Right renal pelvis (tissue), 4 donors: ENCODE measurements at regions not wholly inside any gene's neighbourhood (a gene's known extent, or its start where the extent isn't known, plus 50 kb on each side); places are given as distances from the start of the nearest gene placed in this dataset.

Source experiments
- DNase-seq, 4 donors: peaks; one replicate each; pipeline ENCODE4 v3.0.0-alpha.2; 2013; ENCODE audit warnings: low read depth in 4 of 4, low spot score in 3 of 4, missing footprints in 1 of 4

- DNase-seq: no peak
Observed at GRCh38 chr1:29789221-29789909, 553.0 kb downstream of the PTPRU start.

DNA sequence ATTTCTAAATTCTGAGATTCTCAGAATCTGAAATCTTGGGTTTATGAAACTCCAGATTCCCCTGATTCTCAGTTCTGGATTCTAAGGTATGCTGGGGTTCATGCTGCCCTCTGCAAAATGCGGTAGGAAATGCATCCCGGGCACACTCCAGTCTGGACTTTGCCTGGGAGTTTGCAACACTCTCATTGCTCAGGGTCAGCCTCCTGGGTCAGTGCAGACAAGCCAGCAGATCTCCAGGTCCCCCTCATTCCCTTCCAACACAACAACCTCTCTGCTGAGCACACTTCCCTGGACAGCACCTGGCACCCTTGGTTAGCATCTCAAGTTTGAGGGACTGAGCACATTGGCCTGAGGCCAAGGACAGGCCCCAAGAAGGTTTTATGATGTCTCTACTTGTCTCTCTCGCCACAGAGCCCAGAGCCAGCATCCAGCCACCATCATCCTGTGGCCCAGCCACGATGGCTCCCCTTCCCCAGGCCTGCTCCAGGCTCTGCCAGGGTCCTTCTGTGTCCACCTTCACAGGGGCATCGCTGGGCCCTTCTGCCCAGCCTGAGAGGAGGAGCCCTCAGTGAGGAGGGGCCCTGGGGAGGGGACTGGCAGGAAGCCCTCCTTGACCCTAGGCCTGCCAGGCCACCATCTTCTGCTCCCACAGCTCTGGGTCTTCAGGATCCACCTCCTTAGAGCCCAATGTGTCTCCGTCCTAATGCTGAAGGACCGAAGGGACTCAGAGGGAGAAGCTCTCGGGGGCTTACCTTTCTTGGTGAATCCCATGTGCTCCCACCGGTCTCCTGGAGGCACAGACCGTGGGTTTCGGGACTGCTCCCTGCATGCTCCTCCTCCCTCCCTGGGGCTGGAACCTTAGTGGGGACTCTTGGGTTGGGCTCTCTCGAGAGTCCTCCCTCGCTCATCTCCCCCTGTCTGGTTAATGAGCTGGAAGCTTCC is 550.7 kb downstream of the PTPRU start:
- DNase-seq: no peak

GRCh38 chr1:29786195-29786594 is 549.9 kb downstream of the PTPRU start:
- DNase-seq: no peak

DNA sequence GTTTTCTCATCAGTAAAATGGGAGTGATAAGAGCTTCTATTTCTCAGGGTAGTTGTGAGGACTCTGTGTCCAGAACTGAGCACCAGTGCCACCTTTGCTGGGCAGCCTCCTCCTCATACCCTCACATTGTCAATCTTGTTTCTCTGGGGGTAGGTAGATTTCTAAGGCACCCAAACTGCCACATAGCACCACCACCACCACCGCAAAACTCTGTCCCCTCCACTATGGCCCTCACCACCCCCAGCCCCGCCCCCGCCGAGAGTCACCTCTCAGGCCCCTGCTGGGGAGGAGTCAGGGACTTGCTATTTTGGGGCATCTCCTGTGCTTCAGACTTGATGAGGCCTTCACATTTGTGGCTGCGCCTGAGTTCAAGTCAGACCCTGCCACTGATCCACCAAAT is 549.2 kb downstream of the PTPRU start:
- DNase-seq: no peak

DNA sequence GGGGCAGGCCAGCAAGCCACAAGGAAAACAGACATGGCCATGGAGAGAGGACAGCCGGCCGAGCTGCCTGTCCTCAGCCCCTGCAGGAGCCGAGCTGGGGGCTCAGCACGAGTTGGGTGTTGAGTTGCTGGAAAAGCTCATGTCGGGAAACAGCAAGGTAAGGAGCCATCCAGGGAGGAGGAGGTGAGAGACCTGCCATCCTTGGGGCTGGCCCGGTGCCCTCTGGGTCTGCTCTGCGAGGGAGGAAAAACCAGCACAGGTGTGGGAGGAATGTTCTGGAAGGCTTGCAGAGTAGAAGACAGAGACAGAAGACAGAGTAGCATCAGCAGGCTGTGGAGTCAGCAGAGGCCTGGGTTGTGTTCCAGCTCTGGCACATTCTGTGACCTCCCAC is 548.8 kb downstream of the PTPRU start:
- DNase-seq: no peak

DNA sequence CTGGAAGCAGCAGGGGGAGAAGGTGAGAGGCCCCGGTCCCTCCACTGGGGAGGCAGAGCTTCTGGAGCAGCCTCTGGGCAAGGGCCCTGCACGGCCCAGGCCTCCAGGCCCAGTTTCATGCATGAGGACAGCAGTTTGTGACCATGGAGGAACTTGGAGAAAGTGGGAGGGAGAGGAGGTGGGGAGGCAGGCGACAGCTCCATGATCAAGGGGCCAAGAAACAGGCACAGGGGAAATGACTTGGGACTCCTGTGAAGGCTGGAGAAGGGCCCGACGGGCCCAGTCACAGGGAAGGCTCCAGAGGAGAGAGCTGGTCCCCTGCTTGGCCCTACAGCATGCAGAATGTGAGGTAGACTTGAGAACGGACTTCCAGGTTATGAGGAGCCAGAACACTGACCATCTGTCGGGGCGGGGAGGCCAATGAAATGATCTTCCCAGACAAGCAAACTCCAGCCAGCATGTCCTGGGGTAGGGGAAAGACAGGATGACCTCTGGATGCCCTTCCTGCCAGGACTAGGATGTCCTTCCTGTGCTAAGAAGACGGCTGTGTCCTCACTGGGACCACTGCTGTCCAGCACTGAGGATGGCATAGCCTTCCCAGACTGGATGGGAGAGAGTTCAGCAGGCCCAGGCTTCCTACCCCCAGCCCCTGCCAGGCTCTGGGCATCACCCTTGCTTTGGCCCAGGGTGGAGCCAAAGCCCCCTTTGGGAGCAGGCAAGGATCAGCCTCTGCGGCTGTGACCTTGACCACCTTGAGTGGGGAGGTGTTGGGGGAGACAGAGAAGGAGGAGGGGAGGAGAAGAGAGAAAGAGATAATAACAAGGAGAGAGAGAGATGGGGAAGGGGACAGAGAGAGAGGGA is 548.2 kb downstream of the PTPRU start:
- no peak for DNase-seq

GRCh38 chr1:29783508-29784275 is 547.4 kb downstream of the PTPRU start:
- DNase-seq: no peak

DNA sequence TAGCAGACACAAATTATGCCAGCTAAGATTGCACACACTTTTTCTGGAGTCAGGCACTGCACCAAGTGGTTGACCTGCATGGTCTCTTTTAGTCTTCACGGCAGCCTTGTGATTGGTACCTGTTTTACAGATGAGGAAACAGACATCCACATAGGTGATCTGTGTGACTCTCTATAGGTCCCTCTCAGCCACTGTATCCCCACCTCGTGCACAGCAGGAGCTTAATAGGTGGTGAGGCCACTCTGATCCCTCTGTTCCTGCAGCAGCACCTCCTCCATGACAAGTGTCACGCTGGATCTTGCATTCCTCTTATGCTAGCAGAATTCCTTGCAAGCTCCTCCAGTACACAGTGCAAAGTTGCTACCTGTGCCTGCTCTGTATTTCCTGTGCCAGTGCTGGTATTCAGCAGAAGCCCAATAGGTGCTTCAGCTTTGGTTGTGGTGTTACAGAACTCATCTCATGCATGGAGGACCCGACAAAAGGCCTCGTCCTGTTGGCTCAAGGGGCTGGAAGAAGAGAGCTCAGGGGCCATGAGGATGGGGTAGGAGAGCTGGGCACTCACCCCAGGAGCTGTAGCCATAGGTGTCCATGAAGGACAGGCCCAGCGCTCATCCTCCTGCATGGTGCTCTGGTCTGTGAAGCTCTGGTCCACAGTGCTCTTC is 546.7 kb downstream of the PTPRU start:
- DNase-seq: no peak

DNA sequence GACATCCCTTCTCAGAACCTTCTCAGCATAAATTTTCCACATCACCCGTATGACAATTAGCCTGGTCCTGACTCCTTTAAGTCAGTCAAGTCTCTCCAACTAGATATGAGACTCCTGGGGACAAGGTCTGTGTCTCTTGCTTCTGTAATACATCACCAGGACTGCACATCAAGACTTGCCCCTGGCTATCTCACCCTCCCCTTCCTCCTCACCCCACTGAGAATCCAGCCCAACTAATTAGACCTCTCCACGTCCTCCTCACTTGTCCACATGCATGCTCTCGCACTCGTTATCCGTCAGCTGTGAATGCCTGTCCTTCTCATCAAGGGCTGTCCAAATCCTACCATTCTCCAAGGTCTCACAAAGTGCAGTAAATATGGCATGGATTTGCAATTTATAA is 542.8 kb downstream of the PTPRU start:
- DNase-seq: no peak

- no peak for DNase-seq
Observed at GRCh38 chr1:29777522-29777921, 541.2 kb downstream of the PTPRU start.

- no peak for DNase-seq
Observed at GRCh38 chr1:29774355-29774754, 538.0 kb downstream of the PTPRU start.

GRCh38 chr1:29772584-29773100 is 536.3 kb downstream of the PTPRU start:
- no peak for DNase-seq

DNA sequence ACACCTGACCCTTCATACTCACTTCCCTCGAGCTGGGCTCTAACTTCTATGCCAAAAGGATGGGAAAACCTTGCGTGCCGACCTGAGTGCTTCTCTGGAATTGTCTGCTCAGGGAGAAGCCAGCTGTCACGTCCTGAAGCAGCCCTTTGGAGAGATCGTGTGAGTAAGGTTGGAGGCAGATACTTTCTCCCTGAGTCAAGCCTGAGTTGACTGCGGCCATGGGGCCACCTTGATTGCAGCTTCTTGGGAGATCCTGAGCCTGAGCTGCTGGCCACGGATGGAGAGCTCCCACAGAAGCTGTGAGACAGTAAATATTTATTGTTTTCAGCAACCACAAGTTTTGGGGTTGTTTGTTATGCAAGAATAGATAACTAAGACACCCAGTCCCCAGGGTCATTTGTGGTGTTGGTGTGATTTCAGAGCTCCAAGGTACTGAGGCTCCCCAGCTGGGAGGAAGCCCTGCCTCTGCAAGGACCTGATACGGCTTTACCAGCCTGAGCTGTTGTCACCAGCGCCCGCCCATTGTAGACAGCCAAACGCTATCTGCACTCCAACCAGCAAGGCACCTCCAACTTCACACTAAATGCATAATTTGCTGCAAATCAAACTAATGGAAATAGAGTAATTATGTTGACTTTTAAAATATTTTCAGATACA is 531.6 kb downstream of the PTPRU start:
- no peak for DNase-seq

GRCh38 chr1:29767088-29767685 is 530.9 kb downstream of the PTPRU start:
- no peak for DNase-seq

- no peak for DNase-seq
Observed at GRCh38 chr1:29762635-29763034, 526.3 kb downstream of the PTPRU start.

- DNase-seq: no peak
Observed at GRCh38 chr1:29761159-29761928, 525.0 kb downstream of the PTPRU start.

GRCh38 chr1:29760067-29760564 is 523.8 kb downstream of the PTPRU start:
- no peak for DNase-seq
